HG02759 (cell line): ENCODE measurements at regions not wholly inside any gene's neighbourhood (a gene's known extent, or its start where the extent isn't known, plus 50 kb on each side); places are given as distances from the start of the nearest gene placed in this dataset.
"Not testable (repeated sequence)": the region's sequence is repeated elsewhere in the genome, so short reads cannot be mapped to it uniquely, and the experiment has no call there.

Experiments
- ATAC-seq: cut with Tn5 transposase; IDR thresholded peaks from one replicate; pipeline ENCODE4 v1.9.1; 2021; ENCODE audit warnings: mild to moderate bottlenecking, moderate library complexity; ENCODE audit not compliant: unreplicated experiment

DNA sequence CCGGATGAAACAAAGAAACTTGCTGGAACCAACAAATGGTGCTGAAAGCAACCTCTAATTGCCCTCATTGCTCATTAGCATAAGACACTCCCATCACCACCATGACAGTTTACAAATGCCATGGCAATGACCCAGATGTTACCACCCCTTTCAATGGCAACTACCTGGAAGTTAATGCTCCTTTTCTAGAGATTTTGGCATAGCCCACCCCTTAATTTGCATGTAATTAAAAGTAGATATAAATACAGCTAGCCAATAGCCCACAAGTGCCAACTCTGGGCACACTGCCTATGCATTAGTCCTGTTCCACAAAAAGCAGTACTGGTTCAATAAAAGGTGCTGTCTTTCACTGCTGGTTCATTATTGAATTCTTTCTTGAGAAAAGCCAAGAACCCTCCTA is 410.3 kb upstream of the PPP1R2C start:
- ATAC-seq = no peak

DNA sequence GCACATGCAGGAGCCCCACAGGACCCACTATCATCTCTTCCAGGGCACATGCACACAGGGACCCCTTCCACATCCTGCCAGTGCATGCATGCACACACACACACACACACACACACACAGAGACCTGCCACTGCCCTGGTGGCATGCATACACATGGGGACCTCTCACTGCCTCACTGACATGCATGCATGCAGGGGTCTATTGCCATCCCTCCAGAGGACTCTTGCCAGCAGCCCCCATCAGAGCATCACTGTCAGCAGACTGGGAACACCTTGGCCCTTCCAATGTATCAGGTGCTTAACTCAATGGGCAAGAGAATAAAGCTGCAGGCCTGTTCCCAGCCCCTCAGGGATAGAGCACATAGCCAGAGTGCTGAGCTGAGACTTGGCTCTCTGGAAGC is 433.6 kb upstream of the PPP1R2C start:
- no peak for ATAC-seq

DNA sequence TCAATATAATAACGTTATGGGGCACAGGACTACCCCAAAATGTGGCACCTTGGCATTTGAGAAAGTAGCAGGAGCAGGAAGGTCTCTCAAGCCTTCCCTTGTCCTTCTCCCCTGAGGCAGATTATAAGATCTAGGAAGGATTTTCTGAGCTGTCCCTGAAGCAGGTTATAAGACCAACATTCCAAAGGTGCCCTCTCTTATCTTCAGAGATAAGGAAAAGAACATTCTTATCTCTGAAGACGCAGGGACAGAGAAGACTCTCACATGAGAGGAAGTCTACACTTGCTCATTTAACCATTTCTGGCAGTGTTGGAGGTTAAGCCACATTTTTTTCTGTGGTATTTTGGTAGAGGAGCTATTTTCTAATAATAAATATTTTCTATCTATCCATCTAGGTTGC is 437.9 kb upstream of the MAOA start:
- no peak for ATAC-seq

DNA sequence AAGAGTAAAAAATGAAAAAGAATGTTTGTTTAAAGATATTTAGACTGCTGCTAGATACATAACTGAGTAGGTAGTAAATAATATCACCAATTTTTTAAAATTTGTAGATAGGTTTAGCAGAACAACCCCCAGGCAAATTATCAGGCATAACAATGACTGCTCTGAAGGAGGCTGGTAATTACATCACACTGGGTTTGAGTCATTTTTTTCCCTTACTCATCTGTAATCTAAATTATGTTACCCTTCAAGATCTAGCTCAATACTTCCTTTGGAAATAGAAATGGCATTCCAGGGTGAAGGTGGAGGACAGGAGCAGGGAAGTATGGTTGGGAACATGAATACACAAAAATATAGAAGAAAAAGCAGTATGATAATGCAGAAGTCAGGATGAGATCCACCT is 431.6 kb upstream of the MAOA start:
- ATAC-seq = no peak

DNA sequence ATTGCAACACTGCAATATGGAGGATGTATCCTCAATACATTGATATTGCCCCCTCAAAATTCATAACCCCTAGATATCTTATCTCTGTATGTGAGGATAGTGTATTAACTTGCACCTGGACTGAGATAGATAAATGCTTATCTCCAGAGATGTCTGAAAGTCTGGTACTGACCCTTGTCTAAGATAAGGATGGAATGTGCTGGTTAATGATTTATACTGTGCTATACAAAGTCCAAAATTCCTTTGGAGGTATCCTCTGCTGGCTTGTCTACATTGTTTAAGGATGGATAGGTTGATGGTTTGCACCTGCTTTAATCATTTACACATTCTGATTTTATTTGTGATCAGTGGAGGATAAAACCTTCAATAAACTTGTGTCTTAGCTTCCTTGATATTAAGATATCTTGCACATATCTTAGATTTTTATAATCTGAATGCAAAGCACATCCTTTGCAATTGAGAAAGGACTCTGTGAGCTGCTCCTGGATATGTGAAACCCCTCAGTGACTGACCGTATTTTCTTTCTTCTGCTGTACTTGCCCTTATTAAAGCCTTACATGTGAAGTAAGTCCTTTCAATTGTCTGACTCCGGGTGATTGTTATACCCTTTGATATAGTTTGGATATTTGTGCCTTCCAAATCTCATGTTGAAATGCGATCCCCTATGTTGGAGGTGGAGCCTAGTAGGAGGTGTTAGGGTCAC is 430.3 kb upstream of the MAOA start:
- ATAC-seq = no peak

DNA sequence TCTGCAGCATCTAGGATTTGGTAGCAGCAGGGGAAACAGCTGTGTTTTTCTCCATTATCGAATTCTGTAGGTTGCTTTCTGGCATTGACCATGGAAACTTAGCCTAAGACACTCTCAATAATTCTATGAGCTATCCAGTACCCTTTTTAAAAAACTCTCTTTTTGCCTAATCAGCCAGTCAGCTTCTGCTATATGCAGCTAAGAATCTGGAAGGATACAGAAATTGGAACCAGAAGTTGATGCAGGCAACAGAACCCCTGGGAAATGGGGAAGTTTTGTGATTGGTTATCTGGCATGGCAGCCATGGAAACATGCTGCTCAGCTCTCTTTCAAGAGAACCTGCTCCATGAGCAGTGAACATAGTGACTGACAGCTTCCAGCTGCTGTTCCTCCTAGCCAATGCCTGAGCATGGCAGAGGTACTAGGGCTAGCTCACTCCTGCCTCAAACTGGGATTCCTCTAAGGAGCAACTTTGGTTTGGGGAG is 417.6 kb upstream of the MAOA start:
- no peak for ATAC-seq

DNA sequence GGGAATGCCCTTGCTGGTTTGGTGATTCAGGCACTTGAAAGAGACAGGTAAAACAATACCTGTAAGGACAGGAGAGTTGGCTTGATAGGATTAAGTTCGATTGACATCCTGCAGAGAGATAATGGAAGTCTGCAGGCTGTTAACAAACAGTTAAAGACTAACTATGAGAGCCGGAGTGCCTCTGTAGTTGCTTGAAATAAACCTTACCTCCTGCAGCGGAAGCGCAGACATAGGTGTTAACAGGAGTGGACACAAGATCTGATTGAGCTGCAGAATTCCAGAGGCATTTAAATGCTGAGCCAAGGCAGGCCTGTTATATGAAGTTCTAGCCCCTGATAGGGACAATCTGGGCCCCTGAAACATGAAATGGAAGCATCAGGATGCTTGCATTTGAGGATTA is 416.7 kb upstream of the MAOA start:
- no peak for ATAC-seq

DNA sequence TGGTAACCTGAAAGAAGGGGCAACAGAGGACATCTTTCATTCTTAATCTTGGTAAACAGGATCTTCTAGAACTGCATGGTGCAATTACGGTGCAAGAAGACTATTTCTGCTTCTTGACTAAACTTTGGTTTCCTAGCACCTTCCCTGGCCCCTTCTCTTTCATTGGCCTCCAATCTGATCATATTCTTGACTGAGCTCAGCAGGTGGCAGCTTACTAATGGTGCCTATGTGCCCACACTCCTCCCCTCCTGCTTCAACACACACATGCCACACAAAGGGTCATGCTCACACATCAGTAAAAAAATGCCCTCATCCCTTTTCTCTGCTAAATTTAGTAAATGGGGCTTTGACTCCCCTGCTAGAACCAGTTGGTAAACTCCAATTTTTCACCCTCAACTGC is 400.5 kb upstream of the MAOA start:
- ATAC-seq = no peak

DNA sequence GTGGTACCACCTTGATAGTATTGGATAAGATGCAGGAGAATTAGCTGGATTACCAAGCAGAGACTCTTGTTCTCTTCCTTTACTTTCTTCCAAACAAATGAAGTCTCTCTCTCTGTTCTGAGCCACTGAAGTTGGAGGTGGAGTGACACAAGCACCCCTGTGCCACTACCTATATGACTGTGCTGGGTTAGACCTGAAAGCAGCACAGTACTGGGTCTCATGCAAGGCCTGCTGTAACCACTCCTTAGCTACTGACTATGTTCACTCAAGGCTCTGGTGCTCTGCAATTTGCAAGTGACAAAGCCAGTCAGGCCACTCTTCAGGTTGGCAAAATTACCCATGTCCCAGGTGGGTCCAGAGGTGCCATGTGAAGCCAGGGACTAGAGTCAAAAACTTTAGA is 389.6 kb upstream of the MAOA start:
- no peak for ATAC-seq

DNA sequence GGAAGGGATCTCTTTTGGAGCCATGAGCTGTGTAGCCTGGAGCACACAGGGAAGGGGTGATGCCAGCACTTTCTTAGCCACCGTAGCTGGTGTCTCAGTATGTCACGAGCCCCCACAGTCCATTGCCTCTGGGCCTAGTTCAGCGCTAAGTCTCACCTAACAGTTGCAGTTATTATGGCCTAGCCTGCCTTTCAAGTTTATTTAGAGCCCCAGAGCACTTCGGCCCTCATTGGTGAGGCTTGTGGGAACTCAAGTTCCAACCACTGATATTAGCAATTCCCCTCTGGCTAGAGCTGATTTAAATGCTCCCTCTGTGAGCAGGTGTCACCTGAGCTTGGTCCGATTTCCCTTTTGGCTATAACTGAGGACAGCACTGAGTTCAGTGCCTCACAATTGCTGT is 388.4 kb upstream of the MAOA start:
- ATAC-seq = no peak

DNA sequence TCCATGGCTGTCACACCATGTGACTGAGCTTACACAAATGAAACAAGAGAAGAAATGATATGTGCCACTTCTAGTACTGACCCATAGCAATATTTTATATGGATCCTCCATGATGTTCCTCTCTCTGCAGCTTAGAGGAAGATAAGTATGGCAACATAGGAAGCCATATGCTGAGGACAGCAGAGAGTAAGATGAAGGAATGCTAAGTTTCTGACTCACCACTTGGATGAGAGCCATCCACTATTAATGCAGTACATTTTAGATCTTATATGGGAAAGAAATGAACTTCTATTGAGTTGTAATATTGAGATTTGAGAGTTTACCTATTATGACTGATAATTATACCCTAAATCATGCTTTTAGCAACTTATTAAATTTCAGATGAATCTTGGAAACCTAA is 386.9 kb upstream of the MAOA start:
- no peak for ATAC-seq

DNA sequence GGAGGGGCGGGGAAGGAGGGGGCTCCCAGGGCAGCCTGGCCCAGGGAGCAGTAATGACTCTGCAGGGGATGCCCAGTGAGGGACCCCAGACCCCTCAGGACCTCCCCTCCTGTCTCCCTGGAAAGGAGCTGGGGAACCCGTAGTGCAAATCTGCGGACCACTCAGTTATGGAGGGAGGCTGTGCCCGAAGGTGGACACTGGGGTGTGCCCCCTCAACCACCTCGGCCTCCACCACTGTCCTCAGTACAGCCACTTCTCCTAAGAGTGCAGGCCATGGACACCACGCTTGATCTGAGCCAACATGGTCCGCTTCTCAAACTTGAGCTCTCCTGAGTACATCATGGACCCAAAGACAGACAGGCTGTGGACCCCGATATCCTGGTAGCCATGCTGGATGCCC is 378.2 kb upstream of the MAOA start:
- ATAC-seq = no peak

DNA sequence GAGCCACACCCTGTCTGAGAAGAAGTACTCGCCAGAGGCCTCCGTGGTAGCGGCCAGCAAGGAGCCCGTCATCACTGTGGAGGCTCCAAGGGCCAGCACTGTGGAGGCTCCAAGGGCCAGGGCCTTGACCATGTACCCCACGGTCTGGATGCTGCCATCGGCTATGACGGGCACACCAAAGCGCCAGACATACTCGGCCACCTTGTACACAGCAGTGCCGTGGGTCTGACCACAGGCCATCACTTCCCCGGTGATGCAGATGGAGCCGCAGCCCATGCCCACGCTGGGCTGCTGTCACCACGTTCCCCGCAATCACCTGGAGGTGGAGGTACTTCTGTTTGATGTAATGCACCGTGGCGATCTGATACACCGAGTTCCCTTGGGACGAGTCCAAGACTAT is 377.7 kb upstream of the MAOA start:
- ATAC-seq = no peak

DNA sequence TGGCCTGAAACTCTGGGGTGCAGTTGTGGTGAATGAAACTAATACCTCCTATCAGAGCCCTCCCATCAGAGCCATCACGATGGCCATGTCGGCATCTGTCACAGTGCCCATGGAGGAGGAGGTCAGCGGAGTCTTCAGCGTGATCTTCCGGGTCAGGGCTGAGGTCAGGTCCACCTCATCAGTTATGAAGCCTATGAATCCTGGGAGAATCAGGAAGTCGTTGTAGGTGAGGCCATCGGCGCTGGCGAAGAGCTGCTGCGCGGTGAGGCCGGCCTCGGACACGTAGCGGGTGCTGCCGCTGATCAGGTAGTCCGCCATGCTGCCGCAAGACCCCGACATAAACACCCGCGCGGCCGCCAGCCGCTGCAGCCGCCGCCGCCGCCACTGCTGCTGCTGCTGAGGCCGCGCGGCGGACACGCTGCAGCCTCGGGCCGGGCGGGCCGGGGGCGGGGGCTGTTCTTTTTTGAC is 376.7 kb upstream of the MAOA start:
- no peak for ATAC-seq

DNA sequence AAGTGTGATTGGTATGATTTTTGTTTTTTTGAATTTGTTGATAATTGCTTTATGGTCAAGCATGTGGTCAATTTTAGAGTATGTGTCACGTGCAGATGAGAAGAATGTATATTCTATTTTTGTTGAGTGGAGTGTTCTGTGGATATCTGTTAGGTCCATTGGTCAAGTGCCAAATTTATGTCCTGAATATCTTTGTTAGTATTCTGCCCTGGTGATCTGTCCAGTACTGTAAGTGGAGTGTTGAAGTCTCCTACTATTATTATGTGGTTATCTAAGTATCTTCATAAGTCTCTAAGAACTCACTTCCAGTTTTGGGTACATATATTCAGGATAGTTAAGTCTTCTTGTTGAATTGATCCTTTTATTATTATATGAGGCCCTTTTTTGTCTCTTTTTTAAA is 372.9 kb upstream of the MAOA start:
- ATAC-seq = no peak

DNA sequence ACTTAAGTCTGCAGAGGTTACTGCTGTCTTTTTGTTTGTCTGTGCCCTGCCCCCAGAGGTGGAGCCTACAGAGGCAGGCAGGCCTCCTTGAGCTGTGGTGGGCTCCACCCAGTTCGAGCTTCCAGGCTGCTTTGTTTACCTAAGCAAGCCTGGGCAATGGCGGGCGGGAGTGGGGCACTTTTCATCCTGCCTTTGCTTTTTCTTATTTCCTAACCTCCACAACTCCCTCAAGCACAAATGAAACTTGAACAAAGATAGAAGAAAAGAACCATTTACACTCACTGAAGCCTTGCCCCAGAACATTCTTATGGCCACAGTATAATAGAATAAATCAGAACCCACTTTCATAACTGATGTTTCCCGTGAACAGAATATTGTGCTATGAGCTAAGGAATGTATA is 344.5 kb upstream of the MAOA start:
- ATAC-seq = not testable (repeated sequence)

DNA sequence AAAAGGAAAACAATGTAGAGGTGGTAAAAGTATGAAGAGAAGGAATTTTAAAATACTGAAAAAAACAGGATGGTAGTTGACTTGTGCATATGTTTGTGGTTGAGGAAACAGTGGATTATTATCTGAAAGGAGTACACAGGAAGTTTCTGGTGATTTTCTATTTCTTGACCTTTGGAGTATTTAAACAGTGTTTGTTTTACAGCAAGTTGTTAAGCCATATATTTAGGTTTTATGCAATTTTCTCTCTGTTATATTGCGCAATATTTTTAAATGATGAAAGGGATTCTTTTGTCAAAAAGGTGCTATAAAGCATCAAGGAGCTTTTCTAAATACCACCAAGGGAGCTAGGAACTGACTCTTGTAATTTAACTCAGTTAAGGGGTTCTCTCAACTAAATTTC is 343.1 kb upstream of the MAOA start:
- no peak for ATAC-seq

DNA sequence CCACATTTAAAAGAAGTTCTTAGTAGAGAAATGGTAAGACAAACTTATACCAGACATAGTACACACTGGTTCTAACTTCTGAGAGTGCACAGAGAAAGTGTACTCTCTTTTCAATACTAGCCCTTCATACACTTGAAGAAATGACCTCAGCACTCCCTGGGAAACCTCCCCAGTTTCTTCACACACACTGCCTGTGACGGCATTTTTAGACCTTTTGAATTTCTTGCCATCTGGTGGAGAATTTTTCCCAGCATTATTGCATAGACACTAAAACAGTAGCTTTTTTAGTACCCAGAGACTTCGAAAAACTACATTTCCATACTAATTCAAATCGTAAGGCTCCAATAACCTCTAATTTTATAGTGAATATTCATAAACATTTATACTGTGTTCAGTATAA is 341.6 kb upstream of the MAOA start:
- no peak for ATAC-seq

DNA sequence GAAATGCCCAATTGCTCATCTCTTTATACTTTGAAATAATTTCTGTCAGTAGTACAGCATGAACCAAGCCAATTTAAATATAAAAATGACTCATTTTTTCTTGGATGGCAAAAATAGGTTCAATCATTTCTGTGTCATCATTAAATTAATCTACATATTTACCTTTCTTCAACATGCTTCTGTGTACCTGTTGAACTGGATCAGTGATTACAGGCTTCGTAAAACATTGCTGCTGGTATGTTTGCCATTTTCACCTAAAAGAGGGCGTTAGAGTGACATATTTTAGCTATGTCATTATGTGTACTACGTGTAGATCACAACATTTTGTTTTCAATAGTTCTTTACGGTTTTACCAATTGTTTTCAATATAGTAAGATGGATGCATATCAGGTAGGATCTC is 340.5 kb upstream of the MAOA start:
- no peak for ATAC-seq

DNA sequence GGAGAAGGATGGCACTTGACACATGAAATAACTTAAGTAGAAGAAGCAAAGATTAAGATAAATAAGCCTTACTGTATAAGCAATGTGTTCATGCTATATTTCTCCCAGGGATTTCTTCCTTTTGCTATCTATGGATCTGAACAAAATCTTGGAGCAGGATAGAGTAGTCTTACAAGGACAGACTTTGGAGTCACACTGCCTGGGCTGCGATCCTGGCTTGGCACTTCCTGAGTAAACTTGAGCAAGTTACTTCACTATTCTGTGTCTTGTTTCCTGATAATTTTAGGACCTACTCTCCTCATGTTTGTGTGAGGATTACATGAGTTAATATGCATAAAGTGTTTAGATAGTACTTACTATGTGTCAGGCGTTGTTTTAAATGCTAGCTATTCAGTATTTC is 340.0 kb upstream of the MAOA start:
- ATAC-seq = no peak

DNA sequence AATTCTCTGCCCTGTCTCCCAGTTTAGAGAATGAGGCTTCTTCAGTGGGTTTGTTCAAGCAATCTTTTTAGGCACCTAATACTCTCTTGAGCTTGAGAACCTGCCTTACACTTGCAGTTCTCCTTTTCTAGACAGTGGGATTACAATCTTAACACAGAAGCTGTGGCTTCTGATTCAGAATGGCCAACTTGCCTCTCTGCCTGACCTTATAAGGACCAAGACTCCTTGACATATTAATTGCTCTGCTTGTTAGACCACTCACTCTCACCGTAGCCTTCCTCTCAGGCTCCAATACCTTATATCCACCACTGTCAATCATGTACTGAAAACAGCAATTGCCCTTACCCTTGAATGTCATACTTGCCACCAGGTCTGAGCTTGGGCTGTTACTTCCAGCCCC is 338.7 kb upstream of the MAOA start:
- no peak for ATAC-seq

DNA sequence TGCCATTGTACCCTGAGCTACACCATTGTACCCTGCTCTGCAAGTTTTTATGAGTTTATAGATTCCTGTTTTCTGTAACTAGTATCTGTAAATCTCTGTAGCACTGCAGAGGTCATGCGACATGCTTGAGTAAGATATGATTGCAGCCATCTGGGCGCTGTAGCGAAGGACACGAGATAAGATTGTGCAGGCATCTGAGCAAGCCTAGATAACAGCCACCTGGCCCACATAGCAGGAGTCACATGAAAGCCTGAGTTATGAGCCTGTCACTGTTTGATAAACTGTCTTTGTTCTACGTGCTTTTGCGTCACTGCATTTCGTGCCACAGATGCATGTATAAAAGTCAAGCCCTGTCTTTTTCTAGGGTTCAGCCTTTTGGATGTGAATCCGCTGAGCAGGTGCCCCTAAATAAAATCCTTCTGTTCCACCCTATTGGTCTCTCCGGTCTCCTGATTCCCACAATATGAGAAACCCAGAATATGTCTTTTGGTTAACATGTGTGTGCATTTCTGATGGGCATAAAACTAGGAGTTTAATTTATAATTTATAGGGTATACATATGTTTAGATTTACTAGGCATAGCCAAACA is 327.6 kb upstream of the MAOA start:
- no peak for ATAC-seq

DNA sequence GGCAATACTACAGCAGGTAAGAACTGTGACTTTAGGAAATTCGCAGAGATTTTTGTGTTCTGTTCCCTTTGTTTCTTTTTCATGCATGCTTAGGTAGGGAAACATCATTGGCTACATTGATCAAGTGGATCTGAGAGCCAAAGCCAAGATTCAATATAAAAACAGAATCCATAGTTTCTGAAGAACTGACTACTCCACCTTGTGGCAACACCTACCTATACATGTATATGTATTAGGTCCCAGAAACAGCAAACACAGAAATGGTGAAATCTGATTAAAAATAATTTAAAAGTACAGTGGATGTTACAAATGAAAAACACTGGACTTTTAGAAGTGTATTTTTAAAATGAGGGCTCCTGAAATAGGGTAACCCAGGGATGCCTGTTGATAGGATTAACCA is 322.6 kb upstream of the MAOA start:
- ATAC-seq = no peak
